Fibroblast of lung (primary cell): ENCODE measurements at regions not wholly inside any gene's neighbourhood (a gene's known extent, or its start where the extent isn't known, plus 50 kb on each side); places are given as distances from the start of the nearest gene placed in this dataset.

Source experiments
- EZH2 ChIP-seq: IDR thresholded peaks from 2 replicates; pipeline ENCODE4 v1.5.1; 2012; ENCODE audit warnings: low read length, control low read depth, mild to moderate bottlenecking; ENCODE audit errors: missing control alignments
- TF ChIP-seq, protein P1 (sequence below), 2 donors: IDR thresholded peaks in 1 of 2; conservative IDR thresholded peaks in 1 of 2; 1 replicate in 1 of 2; 2 replicates in 1 of 2; pipeline ENCODE4 v1.5.1; 2011 to 2012; ENCODE audit warnings: low read length in 2 of 2, control low read depth in 1 of 2, inconsistent platforms in 1 of 2, low read depth in 1 of 2, mild to moderate bottlenecking in 1 of 2

DNA sequence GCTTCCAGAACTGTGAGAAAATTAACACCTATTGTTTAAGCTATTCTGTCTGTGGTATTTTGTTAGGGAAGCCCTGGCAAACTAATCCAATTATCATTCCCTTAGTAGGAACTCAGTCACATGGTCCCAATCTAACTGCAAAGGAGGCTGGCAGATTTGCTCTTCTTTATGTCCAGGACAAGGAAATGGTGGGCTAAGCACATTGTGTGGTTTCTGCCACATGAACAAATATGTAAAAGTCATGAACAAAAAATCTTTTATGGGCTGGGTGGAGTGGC is 278.6 kb upstream of the RPL38 start:
- TF ChIP-seq, protein P1, sequence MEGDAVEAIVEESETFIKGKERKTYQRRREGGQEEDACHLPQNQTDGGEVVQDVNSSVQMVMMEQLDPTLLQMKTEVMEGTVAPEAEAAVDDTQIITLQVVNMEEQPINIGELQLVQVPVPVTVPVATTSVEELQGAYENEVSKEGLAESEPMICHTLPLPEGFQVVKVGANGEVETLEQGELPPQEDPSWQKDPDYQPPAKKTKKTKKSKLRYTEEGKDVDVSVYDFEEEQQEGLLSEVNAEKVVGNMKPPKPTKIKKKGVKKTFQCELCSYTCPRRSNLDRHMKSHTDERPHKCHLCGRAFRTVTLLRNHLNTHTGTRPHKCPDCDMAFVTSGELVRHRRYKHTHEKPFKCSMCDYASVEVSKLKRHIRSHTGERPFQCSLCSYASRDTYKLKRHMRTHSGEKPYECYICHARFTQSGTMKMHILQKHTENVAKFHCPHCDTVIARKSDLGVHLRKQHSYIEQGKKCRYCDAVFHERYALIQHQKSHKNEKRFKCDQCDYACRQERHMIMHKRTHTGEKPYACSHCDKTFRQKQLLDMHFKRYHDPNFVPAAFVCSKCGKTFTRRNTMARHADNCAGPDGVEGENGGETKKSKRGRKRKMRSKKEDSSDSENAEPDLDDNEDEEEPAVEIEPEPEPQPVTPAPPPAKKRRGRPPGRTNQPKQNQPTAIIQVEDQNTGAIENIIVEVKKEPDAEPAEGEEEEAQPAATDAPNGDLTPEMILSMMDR (conservative IDR thresholded peaks at IDR 0.05 in 1 of 2, IDR thresholded peaks at IDR 0.05 in 1 of 2; ENCODE audit: low read depth in 1 of 2, low read length in 2 of 2): no peak
- no peak for TF ChIP-seq EZH2
